Testis (tissue), 2 donors: ENCODE measurements at regions not wholly inside any gene's neighbourhood (a gene's known extent, or its start where the extent isn't known, plus 50 kb on each side); places are given as distances from the start of the nearest gene placed in this dataset.

ENCODE experiments used
- CTCF ChIP-seq, 3 experiments: fragments of 450-650 bp in 2 of 3; fragments of 200-600 bp in 1 of 3; sonication (generic) in 1 of 3; IDR thresholded peaks; one replicate each; pipeline ENCODE4 v1.5.1; 2016 to 2019; ENCODE audit warnings: antibody characterized with exemption in 3 of 3, mild to moderate bottlenecking in 2 of 3, moderate library complexity in 1 of 3
- POLR2A ChIP-seq: fragments of 450-650 bp; IDR thresholded peaks from one replicate; pipeline ENCODE4 v1.6.1; 2017; ENCODE audit warnings: antibody characterized with exemption, mild to moderate bottlenecking, moderate library complexity

GRCh38 chr9:113653746-113654604, 190.4 kb downstream of the RGS3 start:
- TF ChIP-seq CTCF (IDR thresholded peaks at IDR 0.05) (no peak), POLR2A (no peak)
